IMR-90 (cell line): ENCODE measurements at regions not wholly inside any gene's neighbourhood (a gene's known extent, or its start where the extent isn't known, plus 50 kb on each side); places are given as distances from the start of the nearest gene placed in this dataset.

Source experiments
- ATAC-seq: fragments of 200-7000 bp; cut with Tn5 transposase; 2 replicates; pipeline ENCODE4 v1.9.1; 2020; ENCODE audit warnings: low read depth, mild to moderate bottlenecking, moderate library complexity
- BruUV-seq: library from RNA; stranded (reverse); fragments of 400-500 nt; replicated peaks from 2 replicates; lab custom pipeline; 2021; lab: Mats Ljungman, UMichigan
- CTCF ChIA-PET: fragments of 300-600 bp; formaldehyde crosslinking; extraction: SDS; loops from one replicate; lab custom pipeline; 2021; ENCODE audit warnings: antibody characterized with exemption; lab: Yijun Ruan, JAX
- POLR2A ChIA-PET: fragments of 300-600 bp; sonication (Branson Sonifier 250); formaldehyde crosslinking; loops from one replicate; lab custom pipeline; 2022; ENCODE audit warnings: antibody characterized with exemption; ENCODE audit not compliant: unreplicated experiment; lab: Charles Lee
- DNase-seq: peaks from one replicate; pipeline ENCODE4 v3.0.0; 2013
- H2AFZ ChIP-seq: replicated peaks from 2 replicates; pipeline ENCODE3; 2013; ENCODE audit warnings: low read length, mild to moderate bottlenecking; ENCODE audit not compliant: poor library complexity
- H2AK5ac ChIP-seq: 2 replicates; pipeline ENCODE4 v1.6.1; 2013; ENCODE audit warnings: low read depth, low read length, inconsistent platforms
- H2AK9ac ChIP-seq: replicated peaks from 2 replicates; pipeline ENCODE3; 2013; ENCODE audit warnings: mild to moderate bottlenecking, low read depth, low read length, moderate library complexity; ENCODE audit not compliant: poor library complexity
- H2BK120ac ChIP-seq: 2 replicates; pipeline ENCODE4 v1.6.1; 2013; ENCODE audit warnings: low read depth, low read length, inconsistent platforms
- H2BK15ac ChIP-seq: 3 replicates; pipeline ENCODE4 v1.6.1; 2013; ENCODE audit warnings: low read depth, low read length, inconsistent platforms
- H2BK20ac ChIP-seq: 2 replicates; pipeline ENCODE4 v1.6.1; 2013; ENCODE audit warnings: low read depth, mild to moderate bottlenecking, inconsistent platforms, low read length, moderate library complexity
- H2BK5ac ChIP-seq: 2 replicates; pipeline ENCODE4 v1.6.1; 2013; ENCODE audit warnings: mild to moderate bottlenecking, low read depth, low read length, inconsistent platforms; ENCODE audit not compliant: poor library complexity, severe bottlenecking
- H3K14ac ChIP-seq: replicated peaks from 2 replicates; pipeline ENCODE4 v1.6.1; 2013; ENCODE audit warnings: low read depth, low read length, inconsistent platforms
- H3K18ac ChIP-seq: 2 replicates; pipeline ENCODE4 v1.6.1; 2013; ENCODE audit warnings: low read depth, low read length, control low read depth
- H3K23ac ChIP-seq: 2 replicates; pipeline ENCODE4 v1.6.1; 2013; ENCODE audit warnings: low read depth, low read length, inconsistent platforms
- H3K27ac ChIP-seq: 2 replicates; pipeline ENCODE4 v1.5.1; 2013; ENCODE audit warnings: mild to moderate bottlenecking, control low read depth, low read length; ENCODE audit not compliant: insufficient read depth
- H3K27me3 ChIP-seq: 2 replicates; pipeline ENCODE4 v1.6.1; 2013; ENCODE audit warnings: low read length; ENCODE audit not compliant: control insufficient read depth, insufficient read depth
- H3K36me3 ChIP-seq: 2 replicates; pipeline ENCODE4 v1.6.1; 2013; ENCODE audit warnings: low read length, mixed read lengths; ENCODE audit not compliant: control insufficient read depth, insufficient read depth
- H3K4ac ChIP-seq: 2 replicates; pipeline ENCODE4 v1.6.1; 2013; ENCODE audit warnings: low read depth, low read length, inconsistent platforms
- H3K4me1 ChIP-seq: 2 replicates; pipeline ENCODE4 v1.6.1; 2013; ENCODE audit warnings: low read length, mixed read lengths; ENCODE audit not compliant: control insufficient read depth, insufficient read depth
- H3K4me2 ChIP-seq: 2 replicates; pipeline ENCODE4 v1.6.1; 2013; ENCODE audit warnings: low read depth, mild to moderate bottlenecking, control low read depth, low read length, moderate library complexity
- H3K4me3 ChIP-seq: 2 replicates; pipeline ENCODE4 v1.5.1; 2013; ENCODE audit warnings: low read depth, mild to moderate bottlenecking, control low read depth, low read length, moderate library complexity; ENCODE audit not compliant: insufficient read depth
- H3K56ac ChIP-seq: 2 replicates; pipeline ENCODE4 v1.6.1; 2013; ENCODE audit warnings: low read length, inconsistent platforms; ENCODE audit not compliant: insufficient read depth; ENCODE audit errors: extremely low read depth
- H3K79me1 ChIP-seq, 2 experiments: 2 replicates each; pipeline ENCODE4 v1.6.1; 2013; ENCODE audit warnings: low read length in 2 of 2, inconsistent platforms in 1 of 2, low read depth in 1 of 2
- H3K9ac ChIP-seq: 2 replicates; pipeline ENCODE4 v1.6.1; 2013; ENCODE audit warnings: low read depth, low read length, control low read depth
- H3K9me1 ChIP-seq: 2 replicates; pipeline ENCODE4 v1.6.1; 2013; ENCODE audit warnings: low read length, inconsistent platforms; ENCODE audit not compliant: insufficient read depth
- H3K9me3 ChIP-seq: 2 replicates; pipeline ENCODE4 v1.6.1; 2013; ENCODE audit warnings: low read length; ENCODE audit not compliant: control insufficient read depth, insufficient read depth
- H4K20me1 ChIP-seq: 2 replicates; pipeline ENCODE4 v1.6.1; 2013; ENCODE audit warnings: low read length, inconsistent platforms; ENCODE audit not compliant: insufficient read depth
- H4K5ac ChIP-seq: 2 replicates; pipeline ENCODE4 v1.6.1; 2013; ENCODE audit warnings: mild to moderate bottlenecking, low read depth, low read length, control low read depth
- H4K8ac ChIP-seq, 2 experiments: 2 replicates each; pipeline ENCODE4 v1.6.1; 2013; ENCODE audit warnings: low read depth in 2 of 2, low read length in 2 of 2, control low read depth in 1 of 2, inconsistent platforms in 1 of 2
- H4K91ac ChIP-seq: 2 replicates; pipeline ENCODE4 v1.6.1; 2013; ENCODE audit warnings: low read depth, low read length, inconsistent platforms; ENCODE audit not compliant: insufficient read depth
- BHLHE40 ChIP-seq: fragments of 150-350 bp; IDR thresholded peaks from 2 replicates; pipeline ENCODE4 v1.6.1; 2016; ENCODE audit warnings: mild to moderate bottlenecking, low read depth, low read length
- CEBPB ChIP-seq: IDR thresholded peaks from 2 replicates; pipeline ENCODE4 v1.6.1; 2012; ENCODE audit warnings: low read depth, low read length, improper control_type of control experiment
- CHD1 ChIP-seq: IDR thresholded peaks from 2 replicates; pipeline ENCODE4 v1.6.1; 2012; ENCODE audit warnings: low read depth, low read length, improper control_type of control experiment
- CTCF ChIP-seq: conservative IDR thresholded peaks from 2 replicates; pipeline ENCODE4 v1.5.1; 2012; ENCODE audit warnings: mild to moderate bottlenecking, low read depth, low read length, improper control_type of control experiment
- ELK1 ChIP-seq: fragments of 150-350 bp; IDR thresholded peaks from 2 replicates; pipeline ENCODE4 v1.6.1; 2016; ENCODE audit warnings: low read depth, mild to moderate bottlenecking, low read length, moderate library complexity, borderline replicate concordance
- FOS ChIP-seq: fragments of 150-350 bp; IDR thresholded peaks from 2 replicates; pipeline ENCODE4 v1.6.1; 2016; ENCODE audit warnings: low read depth, low read length
- MAFK ChIP-seq: IDR thresholded peaks from 2 replicates; pipeline ENCODE4 v1.6.1; 2012; ENCODE audit warnings: low read depth, low read length, improper control_type of control experiment
- MAZ ChIP-seq: IDR thresholded peaks from 2 replicates; pipeline ENCODE4 v1.6.1; 2012; ENCODE audit warnings: low read depth, mild to moderate bottlenecking, low read length, improper control_type of control experiment, moderate library complexity, borderline replicate concordance
- MXI1 ChIP-seq: IDR thresholded peaks from 2 replicates; pipeline ENCODE4 v1.6.1; 2012; ENCODE audit warnings: low read depth, mild to moderate bottlenecking, low read length, moderate library complexity, borderline replicate concordance
- NFE2L2 ChIP-seq: fragments of 150-350 bp; IDR thresholded peaks from 2 replicates; pipeline ENCODE4 v1.6.1; 2016; ENCODE audit warnings: low read depth, mild to moderate bottlenecking, low read length
- POLR2A ChIP-seq: IDR thresholded peaks from 2 replicates; pipeline ENCODE4 v1.6.1; 2012; ENCODE audit warnings: mild to moderate bottlenecking, low read depth, low read length
- RCOR1 ChIP-seq: IDR thresholded peaks from 2 replicates; pipeline ENCODE4 v1.6.1; 2012; ENCODE audit warnings: mild to moderate bottlenecking, low read length, improper control_type of control experiment; ENCODE audit not compliant: insufficient replicate concordance
- RFX5 ChIP-seq: IDR thresholded peaks from 2 replicates; pipeline ENCODE4 v1.8.0; 2012; ENCODE audit warnings: low read depth, mild to moderate bottlenecking, low read length, moderate library complexity
- SMC3 ChIP-seq: fragments of 150-350 bp; IDR thresholded peaks from 2 replicates; pipeline ENCODE4 v1.6.1; 2016; ENCODE audit warnings: low read depth, mild to moderate bottlenecking, antibody characterized with exemption, low read length, moderate library complexity
- USF2 ChIP-seq: fragments of 150-350 bp; IDR thresholded peaks from 2 replicates; pipeline ENCODE4 v1.6.1; 2017; ENCODE audit warnings: mild to moderate bottlenecking, antibody characterized with exemption, low read length, low read depth
- whole genome bisulfite sequencing, 2 experiments: methylation state at CpG; one replicate each; pipeline versions ENCODE4 v1.1.5 to v1.1.7; 2013; ENCODE audit warnings: missing lambda C conversion rate in 2 of 2; ENCODE audit not compliant: insufficient read length in 1 of 2; ENCODE audit errors: extremely low coverage in 2 of 2; 5-methylcytosine and 5-hydroxymethylcytosine counted together
- dilution Hi-C: fragments of 300-500 bp; cut with HindIII; formaldehyde crosslinking; loops from one replicate; pipeline ENCODE4 v1.14.3; 2018; ENCODE audit warnings: low sequenced_read_pairs; ENCODE audit not compliant: unreplicated experiment
- in situ Hi-C: fragments of 300-500 bp; cut with MboI; formaldehyde crosslinking; loops from 3 replicates; pipeline ENCODE4 v1.14.3; 2019; ENCODE audit warnings: low sequenced_read_pairs, inconsistent platforms, mixed read lengths
- intact Hi-C: fragments of 100-400 bp; cut with micrococcal nuclease; formaldehyde crosslinking; loops from 2 replicates; pipeline ENCODE4 v1.10.0; 2022

GRCh38 chr11:38282718-38283117, 1684.7 kb upstream of the RAG2 start:
- no peaks in the 10 kb centered on the region for H3K27me3 ChIP-seq
- H3K27ac ChIP-seq = no peak overlapping the region
- dilution Hi-C loops (no loop called here), in situ Hi-C loops (no loop called here), intact Hi-C loops (no loop called here)
- H2AK9ac ChIP-seq = no peak overlapping the region
- no peak overlapping the region for H2BK5ac ChIP-seq
- H4K5ac ChIP-seq = no peak overlapping the region
- no TSS peak for BruUV-seq
- H3K9me3 ChIP-seq = peaks cover 2% of the 10 kb centered on the region; the same call in 1 of the 2 replicates
- H3K36me3 ChIP-seq = no peaks in the 10 kb centered on the region
- POLR2A ChIA-PET = no interaction called here
- H3K18ac ChIP-seq = no peak overlapping the region
- H4K20me1 ChIP-seq = no peaks in the 10 kb centered on the region
- no peak overlapping the region for H3K4me2 ChIP-seq
- H3K23ac ChIP-seq = no peak overlapping the region
- no peak overlapping the region for H4K91ac ChIP-seq
- H3K79me1 ChIP-seq = no peaks in the 10 kb centered on the region
- DNase-seq = no peak
- H2AFZ ChIP-seq = no peak overlapping the region
- ATAC-seq = no peak
- H3K14ac ChIP-seq = no peak overlapping the region
- no peak overlapping the region for H2BK120ac ChIP-seq
- no CpG with 5 or more reads among the region's 4 CpGs for WGBS, 2 experiments
- no peak overlapping the region for H3K4me3 ChIP-seq
- H2AK5ac ChIP-seq = no peak overlapping the region
- H3K4ac ChIP-seq = no peak overlapping the region
- CTCF ChIA-PET = interaction anchor here (0.6 kb wide), 1 partner anchor 161 kb away, joined by 3 read pairs; no protein-coding TSS in a partner anchor
- no peak overlapping the region for H2BK20ac ChIP-seq
- no peaks in the 10 kb centered on the region for H3K4me1 ChIP-seq
- H3K56ac ChIP-seq = no peak overlapping the region
- no peak overlapping the region for H4K8ac ChIP-seq
- H3K9ac ChIP-seq = no peak overlapping the region
- no peak overlapping the region for H2BK15ac ChIP-seq
- TF ChIP-seq FOS = no peak
- no peak for TF ChIP-seq RFX5
- TF ChIP-seq POLR2A = no peak
- TF ChIP-seq ELK1 = no peak
- no peak for TF ChIP-seq SMC3
- no peak for TF ChIP-seq MAZ
- TF ChIP-seq USF2 = no peak
- TF ChIP-seq NFE2L2 = no peak
- no peak for TF ChIP-seq RCOR1
- TF ChIP-seq MXI1 = no peak
- no peak for TF ChIP-seq CTCF
- no peak for TF ChIP-seq BHLHE40
- no peak for TF ChIP-seq CHD1
- TF ChIP-seq CEBPB = no peak
- TF ChIP-seq MAFK = no peak
- no peaks in the 10 kb centered on the region for H3K9me1 ChIP-seq
